ENCODE measurements at regions not wholly inside any gene's neighbourhood (a gene's known extent, or its start where the extent isn't known, plus 50 kb on each side); places are given as distances from the start of the nearest gene placed in this dataset.

DNA sequence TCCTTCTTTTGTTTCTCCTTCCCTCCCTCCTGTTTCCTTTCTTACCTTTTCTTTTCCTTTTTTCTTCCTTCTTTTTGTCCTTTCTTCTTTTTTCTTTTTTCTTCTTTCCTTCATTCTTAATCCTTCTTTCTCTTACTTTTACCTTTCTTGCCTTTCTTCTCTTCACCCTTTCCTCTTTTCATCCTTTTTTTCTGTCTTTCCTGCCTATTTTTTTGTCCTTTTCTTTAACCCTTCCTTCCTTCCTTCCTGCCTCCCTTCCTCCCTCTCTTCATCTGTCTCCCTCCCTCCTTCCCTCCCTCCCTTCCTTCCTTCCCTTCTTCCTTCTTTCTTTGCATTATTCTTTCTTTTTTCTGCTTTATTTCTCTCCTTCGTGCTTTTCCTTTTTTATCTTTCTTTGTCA lies 160.7 kb downstream of the AXIN2 start:
- no peak overlapping the region for H3K9ac ChIP-seq (ENCODE audit: low read depth in 1 of 3, low read length in 3 of 3)
- H3K36me3 ChIP-seq (ENCODE audit: control insufficient read depth in 3 of 3, insufficient read depth in 3 of 3, low read length in 3 of 3): no peaks in the 10 kb centered on the region
- H3K27ac ChIP-seq (ENCODE audit: low read depth, low read length): no peak overlapping the region
- H3K9me3 ChIP-seq (ENCODE audit: control insufficient read depth in 3 of 3, low read length in 3 of 3): no peaks in the 10 kb centered on the region
- no peaks in the 10 kb centered on the region for H3K27me3 ChIP-seq (ENCODE audit: control insufficient read depth in 3 of 3, insufficient read depth in 3 of 3, low read length in 3 of 3)
- no peak overlapping the region for H3K4me3 ChIP-seq (ENCODE audit: low read length in 3 of 3)
- H3K4me1 ChIP-seq (ENCODE audit: control insufficient read depth in 3 of 3, insufficient read depth in 3 of 3, low read length in 3 of 3): no peaks in the 10 kb centered on the region

DNA sequence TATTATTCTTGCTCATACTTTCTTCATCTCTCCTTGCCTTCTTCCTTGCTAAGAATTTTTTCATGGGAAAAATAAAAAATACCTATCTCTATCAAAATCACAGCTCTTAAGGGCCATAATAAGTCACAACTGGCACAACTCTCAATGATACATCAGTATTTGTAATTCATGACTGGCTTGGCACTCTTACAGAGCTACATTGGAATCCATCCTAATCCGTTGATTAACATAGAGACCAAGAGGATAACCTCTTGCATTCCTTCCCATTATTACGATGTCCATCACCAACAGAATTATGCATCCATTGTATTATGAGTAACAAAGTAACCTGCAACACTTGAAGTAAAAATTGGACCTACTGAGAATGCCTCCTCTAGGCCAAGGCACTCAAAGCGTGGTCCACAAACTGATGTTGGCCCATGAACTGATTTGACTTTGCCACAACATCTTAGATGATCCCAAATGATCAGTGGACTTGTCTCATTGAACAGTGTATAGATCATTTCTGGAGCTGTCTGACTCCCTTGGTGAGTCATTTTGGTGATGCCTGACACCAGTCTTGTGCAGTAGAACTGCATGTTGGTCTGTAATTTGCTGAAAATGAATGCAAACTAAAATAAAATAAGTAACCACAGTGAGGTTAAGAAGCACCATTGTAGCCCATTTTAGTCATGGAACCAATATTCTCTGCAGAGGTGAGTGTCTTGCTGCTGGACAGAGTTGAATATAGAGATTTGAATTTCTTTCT lies 163.2 kb downstream of the AXIN2 start:
- Histone ChIP-seq H3K4me3 (ENCODE audit: low read length in 3 of 3) (no peak overlapping the region), H3K27me3 (ENCODE audit: control insufficient read depth in 3 of 3, insufficient read depth in 3 of 3, low read length in 3 of 3) (no peaks in the 10 kb centered on the region), H3K9me3 (ENCODE audit: control insufficient read depth in 3 of 3, low read length in 3 of 3) (no peaks in the 10 kb centered on the region), H3K9ac (ENCODE audit: low read depth in 1 of 3, low read length in 3 of 3) (no peak overlapping the region), H3K27ac (ENCODE audit: low read depth, low read length) (no peak overlapping the region), H3K4me1 (ENCODE audit: control insufficient read depth in 3 of 3, insufficient read depth in 3 of 3, low read length in 3 of 3) (peaks cover 0 to 4% (median 3%) of the 10 kb centered on the region in 3 donors), H3K36me3 (ENCODE audit: control insufficient read depth in 3 of 3, insufficient read depth in 3 of 3, low read length in 3 of 3) (no peaks in the 10 kb centered on the region)

DNA sequence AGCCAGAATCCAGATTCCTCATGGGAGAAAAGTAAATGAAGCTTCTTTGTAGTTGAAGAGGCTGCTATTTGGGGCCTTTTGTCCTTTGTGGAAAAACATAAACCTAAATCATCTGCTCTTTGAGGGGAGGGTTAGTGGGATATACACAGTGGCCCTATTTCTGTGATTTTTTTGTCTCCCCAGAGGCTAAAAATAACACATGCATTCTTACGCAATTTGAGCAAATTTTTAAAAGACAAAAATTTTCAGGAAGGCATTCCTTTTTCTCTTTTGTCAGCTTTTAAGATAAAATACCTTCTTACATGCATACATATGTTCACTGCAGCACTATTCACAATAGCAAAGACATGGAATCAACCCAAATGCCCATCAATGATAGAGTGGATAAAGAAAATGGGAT lies 165.5 kb downstream of the AXIN2 start:
- H3K9me3 ChIP-seq (ENCODE audit: control insufficient read depth in 3 of 3, low read length in 3 of 3): no peaks in the 10 kb centered on the region
- H3K4me3 ChIP-seq (ENCODE audit: low read length in 3 of 3): no peak overlapping the region
- peaks cover 0 to 4% (median 3%) of the 10 kb centered on the region in 3 donors for H3K4me1 ChIP-seq (ENCODE audit: control insufficient read depth in 3 of 3, insufficient read depth in 3 of 3, low read length in 3 of 3)
- no peaks in the 10 kb centered on the region for H3K36me3 ChIP-seq (ENCODE audit: control insufficient read depth in 3 of 3, insufficient read depth in 3 of 3, low read length in 3 of 3)
- H3K27ac ChIP-seq (ENCODE audit: low read depth, low read length): no peak overlapping the region
- H3K9ac ChIP-seq (ENCODE audit: low read depth in 1 of 3, low read length in 3 of 3): no peak overlapping the region
- H3K27me3 ChIP-seq (ENCODE audit: control insufficient read depth in 3 of 3, insufficient read depth in 3 of 3, low read length in 3 of 3): no peaks in the 10 kb centered on the region

DNA sequence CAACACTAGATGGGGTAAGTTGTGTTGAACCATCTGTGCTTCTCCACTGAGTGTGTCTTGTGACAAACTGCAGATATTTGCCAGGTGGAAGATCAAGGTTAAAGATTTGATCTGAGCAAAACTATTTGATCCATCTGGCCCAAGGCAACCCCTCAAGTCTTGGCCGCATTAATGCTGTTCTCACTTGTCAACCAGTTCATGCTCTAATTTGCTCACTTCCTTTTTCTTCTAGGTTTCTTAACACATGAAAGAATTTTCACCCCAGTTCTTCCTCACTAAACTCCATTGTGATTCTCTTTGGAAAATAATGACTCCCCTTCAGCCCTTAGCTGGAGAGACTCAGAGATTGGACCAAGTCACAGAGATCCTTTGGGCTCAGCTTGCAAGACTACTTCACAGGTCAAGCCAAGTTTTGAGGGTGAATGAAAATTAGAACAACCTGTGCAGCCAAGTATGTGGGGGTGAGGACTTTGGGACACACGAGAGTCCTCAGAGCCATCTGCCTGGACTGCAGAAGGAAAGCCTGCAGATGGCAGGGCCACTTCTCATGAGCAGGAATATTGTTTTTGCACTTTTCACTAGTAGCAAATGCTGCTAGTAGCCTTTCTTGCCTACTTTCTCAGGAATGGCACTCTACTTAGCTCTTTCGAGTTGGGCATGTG lies 166.5 kb downstream of the AXIN2 start:
- Histone ChIP-seq H3K9ac (ENCODE audit: low read depth in 1 of 3, low read length in 3 of 3) (no peak overlapping the region), H3K36me3 (ENCODE audit: control insufficient read depth in 3 of 3, insufficient read depth in 3 of 3, low read length in 3 of 3) (no peaks in the 10 kb centered on the region), H3K4me3 (ENCODE audit: low read length in 3 of 3) (no peak overlapping the region), H3K4me1 (ENCODE audit: control insufficient read depth in 3 of 3, insufficient read depth in 3 of 3, low read length in 3 of 3) (peaks cover 0 to 4% (median 3%) of the 10 kb centered on the region in 3 donors), H3K27me3 (ENCODE audit: control insufficient read depth in 3 of 3, insufficient read depth in 3 of 3, low read length in 3 of 3) (no peaks in the 10 kb centered on the region), H3K9me3 (ENCODE audit: control insufficient read depth in 3 of 3, low read length in 3 of 3) (no peaks in the 10 kb centered on the region), H3K27ac (ENCODE audit: low read depth, low read length) (no peak overlapping the region)

DNA sequence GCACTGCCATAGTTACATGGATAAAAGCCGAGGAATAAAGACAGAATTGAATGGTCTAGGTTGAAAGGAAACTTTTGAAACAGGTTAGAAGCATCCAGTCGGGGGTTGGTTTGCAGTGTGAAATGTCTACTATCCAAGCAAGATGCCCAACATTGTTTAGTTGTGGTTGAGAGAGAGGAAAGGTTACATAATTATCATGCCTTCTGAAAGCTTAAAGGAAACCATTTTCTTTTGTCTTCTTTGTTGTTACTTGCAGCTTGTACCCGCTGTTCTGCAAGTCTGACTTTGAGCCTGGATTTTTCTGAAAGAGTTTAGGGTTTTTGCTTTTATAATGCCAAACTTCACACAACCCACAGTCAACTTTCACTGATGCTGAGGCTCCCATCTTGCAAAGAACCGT lies 167.9 kb downstream of the AXIN2 start:
- Histone ChIP-seq H3K4me1 (ENCODE audit: control insufficient read depth in 3 of 3, insufficient read depth in 3 of 3, low read length in 3 of 3) (peaks cover 0 to 8% (median 4%) of the 10 kb centered on the region in 3 donors), H3K27me3 (ENCODE audit: control insufficient read depth in 3 of 3, insufficient read depth in 3 of 3, low read length in 3 of 3) (no peaks in the 10 kb centered on the region), H3K9ac (ENCODE audit: low read depth in 1 of 3, low read length in 3 of 3) (no peak overlapping the region), H3K27ac (ENCODE audit: low read depth, low read length) (no peak overlapping the region), H3K4me3 (ENCODE audit: low read length in 3 of 3) (no peak overlapping the region), H3K36me3 (ENCODE audit: control insufficient read depth in 3 of 3, insufficient read depth in 3 of 3, low read length in 3 of 3) (no peaks in the 10 kb centered on the region), H3K9me3 (ENCODE audit: control insufficient read depth in 3 of 3, low read length in 3 of 3) (no peaks in the 10 kb centered on the region)

DNA sequence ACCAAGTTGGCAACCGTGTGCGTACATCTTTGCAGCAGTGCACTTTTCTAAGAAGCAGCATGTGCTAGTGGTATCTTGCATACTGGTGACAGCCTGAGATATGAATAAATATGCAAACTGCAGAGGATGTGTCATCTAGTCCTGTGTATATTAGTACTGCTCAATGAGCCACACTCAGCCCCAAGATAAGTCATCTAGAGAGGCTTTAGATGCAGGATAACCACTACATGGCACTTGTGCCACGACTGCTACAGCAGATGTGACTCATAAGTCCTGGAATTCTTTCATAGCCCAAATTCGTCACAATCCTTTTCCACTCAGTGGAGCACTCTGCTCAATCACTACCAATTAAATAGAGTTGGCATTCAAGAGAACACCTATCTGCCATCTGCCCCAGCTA lies 171.5 kb downstream of the AXIN2 start:
- H3K9me3 ChIP-seq (ENCODE audit: control insufficient read depth in 3 of 3, low read length in 3 of 3): no peaks in the 10 kb centered on the region
- H3K27me3 ChIP-seq (ENCODE audit: control insufficient read depth in 3 of 3, insufficient read depth in 3 of 3, low read length in 3 of 3): no peaks in the 10 kb centered on the region
- no peak overlapping the region for H3K27ac ChIP-seq (ENCODE audit: low read depth, low read length)
- no peak overlapping the region for H3K9ac ChIP-seq (ENCODE audit: low read depth in 1 of 3, low read length in 3 of 3)
- no peaks in the 10 kb centered on the region for H3K36me3 ChIP-seq (ENCODE audit: control insufficient read depth in 3 of 3, insufficient read depth in 3 of 3, low read length in 3 of 3)
- H3K4me1 ChIP-seq (ENCODE audit: control insufficient read depth in 3 of 3, insufficient read depth in 3 of 3, low read length in 3 of 3): peaks cover 0 to 5% (median 0%) of the 10 kb centered on the region in 3 donors
- no peak overlapping the region for H3K4me3 ChIP-seq (ENCODE audit: low read length in 3 of 3)

DNA sequence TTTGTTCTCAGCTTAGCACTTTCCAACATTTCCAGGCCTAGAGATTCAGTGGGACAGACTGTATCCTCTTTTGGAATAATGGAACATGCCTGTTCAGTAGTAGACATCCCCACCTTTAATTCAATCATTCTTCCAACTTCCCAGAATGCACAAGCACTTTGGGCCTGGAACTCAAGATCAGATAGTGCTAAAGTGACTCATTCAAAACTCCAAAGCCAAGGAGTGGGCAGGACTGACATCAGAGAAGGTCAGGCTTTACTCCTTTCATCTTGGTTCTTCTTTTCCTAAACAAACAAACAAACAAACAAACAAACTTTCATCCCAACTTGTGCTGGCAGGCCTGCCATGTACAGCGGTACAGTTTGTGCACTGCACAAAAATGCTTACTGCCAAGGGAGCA lies 172.0 kb downstream of the AXIN2 start:
- Histone ChIP-seq H3K4me3 (ENCODE audit: low read length in 3 of 3) (no peak overlapping the region), H3K9ac (ENCODE audit: low read depth in 1 of 3, low read length in 3 of 3) (no peak overlapping the region), H3K36me3 (ENCODE audit: control insufficient read depth in 3 of 3, insufficient read depth in 3 of 3, low read length in 3 of 3) (no peaks in the 10 kb centered on the region), H3K27me3 (ENCODE audit: control insufficient read depth in 3 of 3, insufficient read depth in 3 of 3, low read length in 3 of 3) (no peaks in the 10 kb centered on the region), H3K9me3 (ENCODE audit: control insufficient read depth in 3 of 3, low read length in 3 of 3) (no peaks in the 10 kb centered on the region), H3K27ac (ENCODE audit: low read depth, low read length) (no peak overlapping the region), H3K4me1 (ENCODE audit: control insufficient read depth in 3 of 3, insufficient read depth in 3 of 3, low read length in 3 of 3) (peaks cover 0 to 5% (median 0%) of the 10 kb centered on the region in 3 donors)

DNA sequence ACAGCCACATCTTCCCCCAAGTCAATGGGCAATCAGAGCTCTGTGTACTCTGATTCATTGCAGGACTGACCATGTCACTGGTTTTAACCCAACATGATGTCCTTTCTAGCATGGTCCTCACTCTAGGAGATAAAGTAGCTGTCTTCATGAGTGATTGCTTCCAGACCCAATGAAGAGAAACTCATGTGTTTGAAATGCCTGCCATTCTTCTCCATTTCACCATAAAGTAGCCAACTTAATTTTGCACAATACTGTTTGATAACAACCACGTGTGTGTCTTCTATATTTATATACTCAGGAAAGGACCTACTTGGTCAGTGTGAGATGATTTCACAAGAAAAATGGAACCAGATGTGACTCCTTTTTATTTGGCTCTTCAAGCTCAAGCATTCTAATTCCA lies 172.5 kb downstream of the AXIN2 start:
- Histone ChIP-seq H3K36me3 (ENCODE audit: control insufficient read depth in 3 of 3, insufficient read depth in 3 of 3, low read length in 3 of 3) (no peaks in the 10 kb centered on the region), H3K9ac (ENCODE audit: low read depth in 1 of 3, low read length in 3 of 3) (no peak overlapping the region), H3K27ac (ENCODE audit: low read depth, low read length) (no peak overlapping the region), H3K27me3 (ENCODE audit: control insufficient read depth in 3 of 3, insufficient read depth in 3 of 3, low read length in 3 of 3) (no peaks in the 10 kb centered on the region), H3K4me1 (ENCODE audit: control insufficient read depth in 3 of 3, insufficient read depth in 3 of 3, low read length in 3 of 3) (peaks cover 0 to 5% (median 0%) of the 10 kb centered on the region in 3 donors), H3K4me3 (ENCODE audit: low read length in 3 of 3) (no peak overlapping the region), H3K9me3 (ENCODE audit: control insufficient read depth in 3 of 3, low read length in 3 of 3) (no peaks in the 10 kb centered on the region)

DNA sequence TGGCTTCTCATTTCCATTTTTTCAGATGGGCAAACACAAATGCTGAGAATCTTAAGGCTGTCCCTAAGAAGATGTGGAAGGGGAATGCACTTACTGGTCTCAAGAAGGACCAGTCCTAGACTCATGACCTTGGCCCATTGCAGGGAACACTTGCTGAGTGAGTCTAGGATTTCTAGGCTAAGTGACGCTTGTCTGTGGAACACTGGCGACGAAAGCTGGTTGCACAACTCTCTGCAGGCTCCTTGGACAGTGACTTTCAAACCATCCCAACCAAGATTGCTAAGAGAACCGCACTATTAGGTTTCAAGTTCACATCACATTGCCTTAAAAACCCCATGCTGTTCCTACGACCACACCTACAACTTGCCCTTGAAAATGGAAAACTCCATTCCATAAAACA lies 174.1 kb downstream of the AXIN2 start:
- no peaks in the 10 kb centered on the region for H3K9me3 ChIP-seq (ENCODE audit: control insufficient read depth in 3 of 3, low read length in 3 of 3)
- no peaks in the 10 kb centered on the region for H3K36me3 ChIP-seq (ENCODE audit: control insufficient read depth in 3 of 3, insufficient read depth in 3 of 3, low read length in 3 of 3)
- peaks cover 0 to 5% (median 0%) of the 10 kb centered on the region in 3 donors for H3K4me1 ChIP-seq (ENCODE audit: control insufficient read depth in 3 of 3, insufficient read depth in 3 of 3, low read length in 3 of 3)
- H3K27ac ChIP-seq (ENCODE audit: low read depth, low read length): no peak overlapping the region
- no peak overlapping the region for H3K4me3 ChIP-seq (ENCODE audit: low read length in 3 of 3)
- no peak overlapping the region for H3K9ac ChIP-seq (ENCODE audit: low read depth in 1 of 3, low read length in 3 of 3)
- no peaks in the 10 kb centered on the region for H3K27me3 ChIP-seq (ENCODE audit: control insufficient read depth in 3 of 3, insufficient read depth in 3 of 3, low read length in 3 of 3)

DNA sequence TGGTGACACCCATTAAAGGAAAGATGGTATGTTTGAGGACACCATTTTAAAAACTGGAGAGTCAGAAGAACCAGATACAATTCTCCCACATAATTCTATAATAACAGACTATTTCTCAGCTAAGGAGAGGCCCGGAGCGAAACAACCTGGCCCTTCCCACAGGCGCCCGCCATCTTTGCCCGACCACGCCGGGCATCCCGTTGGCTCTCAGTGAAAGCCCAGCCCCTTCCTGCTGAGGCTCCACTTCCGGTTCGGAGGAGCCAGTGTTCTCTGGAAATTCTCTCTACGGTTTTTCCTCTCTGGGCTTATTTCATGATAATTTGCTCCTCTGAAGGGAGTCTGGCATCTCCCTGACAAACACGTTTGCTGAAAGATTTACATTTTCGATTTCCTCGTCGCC lies 175.7 kb downstream of the AXIN2 start:
- H3K9me3 ChIP-seq (ENCODE audit: control insufficient read depth in 3 of 3, low read length in 3 of 3): no peaks in the 10 kb centered on the region
- peaks cover 0 to 5% (median 0%) of the 10 kb centered on the region in 3 donors for H3K4me1 ChIP-seq (ENCODE audit: control insufficient read depth in 3 of 3, insufficient read depth in 3 of 3, low read length in 3 of 3)
- no peak overlapping the region for H3K9ac ChIP-seq (ENCODE audit: low read depth in 1 of 3, low read length in 3 of 3)
- H3K27me3 ChIP-seq (ENCODE audit: control insufficient read depth in 3 of 3, insufficient read depth in 3 of 3, low read length in 3 of 3): no peaks in the 10 kb centered on the region
- H3K4me3 ChIP-seq (ENCODE audit: low read length in 3 of 3): no peak overlapping the region
- H3K27ac ChIP-seq (ENCODE audit: low read depth, low read length): no peak overlapping the region
- H3K36me3 ChIP-seq (ENCODE audit: control insufficient read depth in 3 of 3, insufficient read depth in 3 of 3, low read length in 3 of 3): no peaks in the 10 kb centered on the region
